NCI-H2107 treated with DMSO at 0.1 percent for 48 hours (cell line): ENCODE measurements at regions not wholly inside any gene's neighbourhood (a gene's known extent, or its start where the extent isn't known, plus 50 kb on each side); places are given as distances from the start of the nearest gene placed in this dataset.
A peak's percentile ranks its signal among the peaks of the same experiment; 100 is the strongest.
"Not testable (repeated sequence)": the region's sequence is repeated elsewhere in the genome, so short reads cannot be mapped to it uniquely, and the experiment has no call there.

Experiments
- DNase-seq: peaks from one replicate; lab custom pipeline; 2025; ENCODE audit not compliant: unreplicated experiment; lab: John Stamatoyannopoulos, UW

DNA sequence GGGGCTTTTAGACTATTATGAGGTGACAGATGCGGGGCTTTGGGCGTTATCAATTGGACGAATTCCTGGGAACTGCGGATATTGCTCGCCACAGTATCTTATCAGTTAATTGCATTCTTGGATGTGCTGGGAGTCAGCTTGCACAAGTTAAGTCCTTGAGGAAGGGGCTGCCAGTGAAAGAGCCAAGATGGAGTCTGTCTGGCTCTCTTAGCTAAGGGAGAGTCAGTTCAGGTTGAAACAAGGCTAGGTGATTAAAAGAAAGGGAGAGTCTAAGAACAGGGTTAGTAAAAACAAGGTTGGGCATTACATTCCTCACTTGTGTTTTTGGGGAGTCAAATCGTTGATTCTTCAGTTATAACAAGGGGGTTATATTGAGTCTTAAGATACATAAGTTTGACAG lies 162.5 kb upstream of the CCZ1B start:
- DNase-seq = not testable (repeated sequence)

DNA sequence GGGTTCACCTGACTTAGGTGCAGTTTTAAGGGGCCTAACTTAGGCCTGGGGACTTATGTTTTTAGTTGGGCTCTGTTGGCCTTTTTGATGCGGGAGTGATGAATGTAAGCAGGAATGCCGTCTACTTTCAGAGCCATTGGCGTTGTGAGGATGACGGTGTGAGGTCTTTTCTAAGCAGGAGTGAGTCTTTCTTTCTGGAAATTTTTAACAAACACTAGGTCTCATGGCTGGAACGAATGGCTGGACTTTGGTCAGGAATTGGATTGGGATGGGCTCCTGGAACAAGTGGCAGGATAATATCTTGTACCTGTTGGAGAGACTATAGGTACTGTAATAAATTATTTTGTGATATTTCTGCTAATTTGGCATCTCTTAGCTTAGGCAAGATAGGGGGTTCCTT lies 163.9 kb upstream of the CCZ1B start:
- not testable (repeated sequence) for DNase-seq

- DNase-seq = not testable (repeated sequence)
Observed at GRCh38 chr7:6990426-6991152, 164.5 kb upstream of the CCZ1B start.

DNA sequence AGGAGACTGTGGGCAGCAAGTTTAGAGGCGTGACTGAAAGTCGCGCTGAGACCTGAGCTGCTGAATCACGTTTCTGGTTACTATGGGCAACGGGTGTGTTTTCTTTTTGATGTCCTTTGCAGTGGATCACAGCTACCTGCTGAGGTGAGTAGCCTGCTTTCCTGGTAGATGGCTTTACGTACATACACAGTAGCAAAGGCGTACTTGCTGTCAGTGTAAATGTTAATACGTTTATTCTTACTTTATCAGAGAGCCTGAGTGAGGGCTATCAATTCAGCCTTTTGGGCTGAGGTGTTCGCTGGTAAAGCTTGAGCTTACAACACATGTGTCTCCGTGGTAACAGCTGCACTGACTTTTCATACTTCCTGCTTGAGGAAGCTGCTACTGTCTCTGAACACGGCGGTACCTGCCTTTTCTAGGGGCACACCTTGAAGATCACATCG lies 165.1 kb upstream of the CCZ1B start:
- DNase-seq = peak; percentile 22

GRCh38 chr7:6991686-6992085 lies 165.6 kb upstream of the CCZ1B start:
- DNase-seq = not testable (repeated sequence)

DNA sequence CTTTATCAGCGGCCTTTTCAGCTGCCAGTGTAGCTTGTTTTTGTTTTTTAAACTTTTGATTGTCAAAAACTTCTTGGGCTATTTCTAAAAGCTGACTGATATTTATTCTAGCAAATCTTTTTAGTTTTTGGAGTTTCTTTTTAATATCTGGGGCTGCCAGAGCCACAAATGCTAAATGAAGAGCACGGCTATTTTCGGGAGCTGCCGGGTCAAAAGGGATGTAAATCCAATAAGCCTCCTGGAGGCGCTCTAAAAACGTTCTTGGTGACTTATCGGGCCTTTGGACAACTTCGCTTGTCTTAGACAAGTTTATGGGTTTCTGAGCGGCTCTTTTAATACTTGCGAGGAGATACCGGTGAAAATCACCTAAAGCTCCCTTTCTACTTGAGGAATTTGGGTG lies 166.1 kb upstream of the CCZ1B start:
- DNase-seq = not testable (repeated sequence)

- DNase-seq = not testable (repeated sequence)
Observed at GRCh38 chr7:6995026-6995425, 169.0 kb upstream of the CCZ1B start.

GRCh38 chr7:6995493-6996289 lies 169.6 kb upstream of the CCZ1B start:
- DNase-seq = not testable (repeated sequence)

GRCh38 chr7:6999067-6999666 lies 173.1 kb upstream of the CCZ1B start:
- not testable (repeated sequence) for DNase-seq

GRCh38 chr7:7002418-7003062 lies 176.5 kb upstream of the CCZ1B start:
- no peak for DNase-seq

GRCh38 chr7:7005303-7005702 lies 177.0 kb upstream of the C1GALT1 start:
- no peak for DNase-seq

- DNase-seq = not testable (repeated sequence)
Observed at GRCh38 chr7:7005949-7006348, 176.4 kb upstream of the C1GALT1 start.

GRCh38 chr7:7011241-7011640 lies 171.1 kb upstream of the C1GALT1 start:
- DNase-seq = not testable (repeated sequence)

GRCh38 chr7:7011751-7012150 lies 170.6 kb upstream of the C1GALT1 start:
- DNase-seq = not testable (repeated sequence)

DNA sequence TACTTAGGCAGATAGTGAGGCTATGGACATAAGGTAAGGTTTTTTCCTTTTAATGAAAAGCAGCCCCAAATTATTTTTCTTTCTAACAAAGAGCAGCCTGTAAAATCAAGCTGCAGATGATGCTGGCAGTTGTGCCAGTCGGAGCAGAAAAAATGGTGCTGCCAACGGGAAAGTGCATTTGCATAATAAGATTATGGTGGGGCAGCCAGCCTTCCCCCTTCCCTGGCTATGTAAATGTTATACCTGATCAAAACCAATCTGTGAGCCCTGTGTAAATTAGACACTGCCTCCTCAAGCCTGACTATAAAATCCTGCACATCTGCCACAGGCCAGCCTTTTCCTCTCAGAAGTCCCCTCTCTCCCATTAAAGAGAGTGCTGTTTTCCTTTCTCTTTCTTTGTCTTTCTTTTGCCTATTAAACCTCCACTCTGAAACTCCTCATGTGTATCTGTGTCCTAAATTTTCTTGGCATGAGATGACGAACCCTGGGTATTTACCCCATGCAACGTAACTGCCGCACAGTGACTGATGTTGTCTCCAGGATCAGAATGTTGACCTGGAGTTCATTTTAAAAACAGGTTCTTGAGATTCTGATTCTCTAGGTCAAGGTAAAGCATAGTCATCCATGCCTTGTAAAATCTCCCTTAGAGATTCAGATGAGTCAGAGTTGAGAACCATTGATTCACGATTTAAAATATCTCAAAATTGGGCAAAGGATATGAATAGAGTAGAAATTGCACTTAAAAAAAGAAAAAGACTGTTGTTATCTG lies 167.3 kb upstream of the C1GALT1 start:
- no peak for DNase-seq

DNA sequence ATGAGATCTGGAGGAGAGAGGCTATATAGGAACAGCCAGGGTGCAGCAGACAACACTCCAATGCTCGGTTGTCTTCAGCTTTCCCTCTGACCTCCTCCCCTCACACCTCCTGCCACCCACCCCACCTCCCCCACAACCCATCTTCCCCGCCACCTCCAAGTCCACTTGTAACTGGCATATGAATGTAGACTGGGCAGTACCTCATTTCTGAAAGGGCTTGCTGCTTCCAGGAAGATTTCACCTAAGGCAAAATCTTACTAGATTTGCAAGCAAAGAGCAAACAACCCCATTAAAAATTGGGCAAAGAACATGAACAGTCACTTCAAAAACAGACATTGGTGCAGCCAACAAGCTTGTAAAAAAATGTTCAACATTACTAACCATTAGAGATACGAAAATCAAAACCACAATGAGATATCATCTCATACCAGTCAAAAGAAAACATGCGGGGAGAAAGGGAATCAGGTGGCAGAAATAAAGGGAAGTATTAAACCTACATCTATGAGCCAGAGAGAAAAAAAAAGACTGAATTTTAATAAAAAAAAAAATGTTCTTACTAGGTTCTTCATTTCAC lies 164.6 kb upstream of the C1GALT1 start:
- DNase-seq = no peak

DNA sequence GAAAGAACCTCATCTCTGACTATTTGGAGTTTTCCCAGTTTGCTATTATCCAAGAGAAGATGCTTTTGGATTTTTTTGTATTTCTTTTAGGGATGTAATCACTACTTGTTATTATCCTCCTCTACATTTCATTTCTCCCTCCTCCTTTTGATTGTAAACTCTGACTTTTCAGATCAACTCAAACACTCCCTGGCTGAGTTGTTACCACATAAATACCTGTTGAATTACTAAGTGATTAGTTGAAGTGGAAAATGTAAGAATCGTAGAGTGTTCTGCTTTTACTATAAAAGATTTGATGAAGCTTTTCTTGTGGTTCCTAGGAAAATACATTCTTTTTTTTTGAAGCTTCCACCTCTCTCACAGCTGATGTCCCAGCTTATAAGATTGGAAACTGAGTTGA lies 164.1 kb upstream of the C1GALT1 start:
- no peak for DNase-seq

DNA sequence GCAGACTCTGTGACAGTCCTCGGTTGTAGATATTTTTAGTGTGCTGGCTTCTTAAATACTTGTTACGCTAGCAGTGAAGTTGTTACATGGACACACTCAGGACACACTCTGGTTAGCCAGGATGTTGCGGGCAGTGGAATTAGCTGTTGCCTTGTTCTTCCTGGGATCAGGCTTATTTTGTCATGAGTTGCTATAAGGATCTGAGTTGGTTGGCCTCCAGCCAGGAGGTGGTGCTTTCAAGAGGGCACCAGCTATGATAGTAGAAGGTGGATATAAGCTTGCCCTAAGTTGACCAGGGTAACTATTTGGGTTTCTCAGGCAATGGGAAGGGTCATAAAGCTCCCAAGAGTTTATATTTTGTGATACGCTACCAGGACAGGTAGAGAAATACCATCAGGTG lies 150.1 kb upstream of the C1GALT1 start:
- DNase-seq = no peak

- DNase-seq = no peak
Observed at GRCh38 chr7:7035851-7036250, 146.5 kb upstream of the C1GALT1 start.

DNA sequence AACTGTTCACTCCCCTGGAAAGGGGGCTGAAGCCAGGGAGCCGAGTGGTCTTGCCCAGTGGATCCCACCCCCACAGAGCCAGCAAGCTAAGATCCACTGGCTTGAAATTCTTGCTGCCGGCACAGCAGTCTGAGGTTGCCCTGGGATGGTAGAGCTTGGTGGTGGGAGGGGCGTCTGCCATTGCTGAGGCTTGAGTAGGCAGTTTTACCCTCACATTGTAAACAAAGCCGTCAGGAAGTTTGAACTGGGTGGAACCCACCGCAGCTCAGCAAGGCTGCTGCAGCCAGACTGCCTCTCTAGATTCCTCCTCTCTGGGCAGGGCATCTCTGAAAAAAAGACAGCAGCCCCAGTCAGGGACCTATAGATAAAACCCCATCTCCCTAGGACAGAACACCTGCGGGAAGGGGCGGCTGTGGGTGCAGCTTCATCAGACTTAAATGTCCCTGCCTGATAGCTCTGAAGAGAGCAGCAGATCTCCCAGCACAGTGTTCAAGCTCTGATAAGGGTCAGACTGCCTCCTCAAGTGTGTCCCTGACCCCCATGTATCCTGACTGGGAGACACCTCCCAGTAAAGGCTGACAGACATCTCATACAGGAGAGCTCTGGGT lies 140.0 kb upstream of the C1GALT1 start:
- DNase-seq = not testable (repeated sequence)
